GM12891 (cell line): ENCODE measurements at regions not wholly inside any gene's neighbourhood (a gene's known extent, or its start where the extent isn't known, plus 50 kb on each side); places are given as distances from the start of the nearest gene placed in this dataset.

Source experiments
- POLR2AphosphoS5 ChIP-seq: IDR thresholded peaks from 2 replicates; pipeline ENCODE4 v1.6.1; 2011; ENCODE audit warnings: low read depth, low read length, control low read depth
- TAF1 ChIP-seq: IDR thresholded peaks from 2 replicates; pipeline ENCODE4 v1.6.1; 2011; ENCODE audit warnings: low read depth, low read length, control low read depth

- TF ChIP-seq TAF1 (no peak), POLR2AphosphoS5 (no peak)
Measured at GRCh38 chr5:5671823-5672222, 249.3 kb downstream of the ICE1 start.
